ENCODE measurements at regions not wholly inside any gene's neighbourhood (a gene's known extent, or its start where the extent isn't known, plus 50 kb on each side); places are given as distances from the start of the nearest gene placed in this dataset.

DNA sequence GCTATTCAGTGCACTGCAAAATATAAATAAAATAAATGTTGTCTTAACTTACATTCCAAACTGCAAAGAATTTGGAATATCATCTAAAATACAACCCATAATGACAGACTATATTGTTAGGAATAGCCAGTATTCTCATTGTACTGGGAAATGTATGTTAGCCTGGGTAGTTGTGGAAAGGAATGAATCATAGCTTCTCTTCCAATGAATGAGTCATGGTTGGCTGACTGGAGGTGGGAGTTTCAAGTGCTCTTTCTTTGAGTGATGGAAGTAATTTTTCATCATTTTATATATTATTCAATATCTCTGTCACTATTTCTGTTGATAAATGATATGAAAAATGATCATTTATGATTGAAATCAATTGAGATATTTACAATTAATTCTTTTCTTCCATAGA, 158.6 kb upstream of the ARRDC3 start:
- TF ChIP-seq, protein P1, sequence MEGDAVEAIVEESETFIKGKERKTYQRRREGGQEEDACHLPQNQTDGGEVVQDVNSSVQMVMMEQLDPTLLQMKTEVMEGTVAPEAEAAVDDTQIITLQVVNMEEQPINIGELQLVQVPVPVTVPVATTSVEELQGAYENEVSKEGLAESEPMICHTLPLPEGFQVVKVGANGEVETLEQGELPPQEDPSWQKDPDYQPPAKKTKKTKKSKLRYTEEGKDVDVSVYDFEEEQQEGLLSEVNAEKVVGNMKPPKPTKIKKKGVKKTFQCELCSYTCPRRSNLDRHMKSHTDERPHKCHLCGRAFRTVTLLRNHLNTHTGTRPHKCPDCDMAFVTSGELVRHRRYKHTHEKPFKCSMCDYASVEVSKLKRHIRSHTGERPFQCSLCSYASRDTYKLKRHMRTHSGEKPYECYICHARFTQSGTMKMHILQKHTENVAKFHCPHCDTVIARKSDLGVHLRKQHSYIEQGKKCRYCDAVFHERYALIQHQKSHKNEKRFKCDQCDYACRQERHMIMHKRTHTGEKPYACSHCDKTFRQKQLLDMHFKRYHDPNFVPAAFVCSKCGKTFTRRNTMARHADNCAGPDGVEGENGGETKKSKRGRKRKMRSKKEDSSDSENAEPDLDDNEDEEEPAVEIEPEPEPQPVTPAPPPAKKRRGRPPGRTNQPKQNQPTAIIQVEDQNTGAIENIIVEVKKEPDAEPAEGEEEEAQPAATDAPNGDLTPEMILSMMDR (IDR thresholded peaks at IDR 0.05; ENCODE audit: low read depth, low read length, poor library complexity, severe bottlenecking): no peak
- TF ChIP-seq EZH2phosphoT487 (IDR thresholded peaks at IDR 0.05; ENCODE audit: borderline replicate concordance, low read length): no peak

Measured in DOHH2 (cell line).